CD14-positive monocyte (primary cell): ENCODE measurements at regions not wholly inside any gene's neighbourhood (a gene's known extent, or its start where the extent isn't known, plus 50 kb on each side); places are given as distances from the start of the nearest gene placed in this dataset.

Experiments used
- DNase-seq, 3 donors: peaks; one replicate each; pipeline ENCODE4 v3.0.0-alpha.2; 2011 to 2022
- H2AFZ ChIP-seq: 2 replicates; pipeline ENCODE4 v1.6.0; 2012; ENCODE audit warnings: mild to moderate bottlenecking, low read depth, low read length, inconsistent platforms; ENCODE audit not compliant: insufficient read depth, poor library complexity, severe bottlenecking
- H3K27ac ChIP-seq, 2 donors: 1 replicate in 1 of 2; 2 replicates in 1 of 2; pipeline ENCODE4 v1.5.1; 2012 to 2013; ENCODE audit warnings: low read length in 2 of 2, control low read depth in 1 of 2, inconsistent platforms in 1 of 2, low read depth in 1 of 2, mild to moderate bottlenecking in 1 of 2
- H3K27me3 ChIP-seq, 2 donors: one replicate each; pipeline versions ENCODE4 v1.6.0 to v1.6.1; 2011 to 2013; ENCODE audit warnings: low read length in 2 of 2; ENCODE audit not compliant: control insufficient read depth in 2 of 2, insufficient read depth in 2 of 2
- H3K36me3 ChIP-seq, 2 donors: replicated peaks in 1 of 2; 1 replicate in 1 of 2; 2 replicates in 1 of 2; pipeline versions ENCODE4 v1.5.1 to v1.6.1; 2012 to 2013; ENCODE audit warnings: low read length in 2 of 2, control low read depth in 1 of 2, inconsistent platforms in 1 of 2, mild to moderate bottlenecking in 1 of 2; ENCODE audit not compliant: insufficient read depth in 2 of 2, control insufficient read depth in 1 of 2
- H3K4me1 ChIP-seq, 2 donors: 1 replicate in 1 of 2; 2 replicates in 1 of 2; pipeline versions ENCODE4 v1.5.1 to v1.6.1; 2012 to 2013; ENCODE audit warnings: low read length in 2 of 2, control low read depth in 1 of 2, inconsistent platforms in 1 of 2, mild to moderate bottlenecking in 1 of 2, moderate library complexity in 1 of 2; ENCODE audit not compliant: insufficient read depth in 2 of 2, control insufficient read depth in 1 of 2
- H3K4me2 ChIP-seq: replicated peaks from 2 replicates; pipeline ENCODE3; 2012; ENCODE audit warnings: low read length, moderate library complexity, mild to moderate bottlenecking; ENCODE audit not compliant: poor library complexity, severe bottlenecking; ENCODE audit errors: extremely low read depth
- H3K4me3 ChIP-seq, 3 experiments: fragments of 200-600 bp in 1 of 3; sonication (generic) in 1 of 3; replicated peaks in 1 of 3; 1 replicate in 2 of 3; 2 replicates in 1 of 3; pipeline ENCODE4 v1.5.1; 2011 to 2013; ENCODE audit warnings: low read length in 3 of 3, mild to moderate bottlenecking in 3 of 3, control low read depth in 2 of 3, low read depth in 2 of 3, inconsistent platforms in 1 of 3, moderate library complexity in 1 of 3
- H3K79me2 ChIP-seq: 2 replicates; pipeline ENCODE4 v1.6.0; 2012; ENCODE audit warnings: mild to moderate bottlenecking, control low read depth, inconsistent platforms, low read length, moderate library complexity; ENCODE audit not compliant: insufficient read depth
- H3K9ac ChIP-seq: 2 replicates; pipeline ENCODE4 v1.6.0; 2017; ENCODE audit warnings: low read length, mild to moderate bottlenecking; ENCODE audit not compliant: insufficient read depth, poor library complexity, severe bottlenecking
- H3K9me3 ChIP-seq, 2 donors: replicated peaks in 1 of 2; 1 replicate in 1 of 2; 2 replicates in 1 of 2; pipeline versions ENCODE4 v1.5.1 to v1.6.1; 2012 to 2013; ENCODE audit warnings: low read length in 2 of 2, control low read depth in 1 of 2; ENCODE audit not compliant: control insufficient read depth in 1 of 2, insufficient read depth in 1 of 2
- H4K20me1 ChIP-seq: 2 replicates; pipeline ENCODE4 v1.6.0; 2012; ENCODE audit warnings: mild to moderate bottlenecking, low read length, control low read depth, moderate library complexity; ENCODE audit not compliant: insufficient read depth
- H3K27ac Mint-ChIP-seq, 7 donors: one replicate each; pipeline ENCODE4 v1.8.0; 2020; ENCODE audit warnings: mild to moderate bottlenecking in 7 of 7, mixed read lengths in 7 of 7, moderate library complexity in 6 of 7, inconsistent platforms in 2 of 7
- H3K27me3 Mint-ChIP-seq, 3 donors: one replicate each; pipeline ENCODE4 v1.8.0; 2021 to 2022; ENCODE audit warnings: low read depth in 3 of 3, mild to moderate bottlenecking in 3 of 3, mixed read lengths in 3 of 3, moderate library complexity in 3 of 3, inconsistent platforms in 1 of 3
- H3K36me3 Mint-ChIP-seq, 2 donors: one replicate each; pipeline ENCODE4 v1.8.0; 2020; ENCODE audit warnings: mixed read lengths in 2 of 2, inconsistent platforms in 1 of 2, mild to moderate bottlenecking in 1 of 2
- H3K4me1 Mint-ChIP-seq: one replicate; pipeline ENCODE4 v1.8.0; 2020; ENCODE audit warnings: mild to moderate bottlenecking, mixed read lengths
- H3K4me3 Mint-ChIP-seq, 2 donors: one replicate each; pipeline ENCODE4 v1.8.0; 2020; ENCODE audit warnings: mild to moderate bottlenecking in 2 of 2, mixed read lengths in 2 of 2, moderate library complexity in 1 of 2
- H3K9me3 Mint-ChIP-seq, 7 donors: one replicate each; pipeline ENCODE4 v1.8.0; 2020 to 2022; ENCODE audit warnings: mixed read lengths in 7 of 7, mild to moderate bottlenecking in 6 of 7, moderate library complexity in 6 of 7, inconsistent platforms in 2 of 7
- CTCF ChIP-seq: fragments of 200-600 bp; IDR thresholded peaks from one replicate; pipeline ENCODE4 v1.8.0; 2022; ENCODE audit warnings: antibody characterized with exemption, mild to moderate bottlenecking
- WGBS: methylation state at CpG from one replicate; pipeline ENCODE4 v1.1.5; 2013; ENCODE audit warnings: missing lambda C conversion rate; ENCODE audit not compliant: insufficient coverage; 5-methylcytosine and 5-hydroxymethylcytosine counted together
- intact Hi-C, 2 donors: fragments of 100-400 bp; cut with micrococcal nuclease; formaldehyde crosslinking; loops; one replicate each; pipeline versions ENCODE4 v1.15.0 to v1.15.1; 2023

DNA sequence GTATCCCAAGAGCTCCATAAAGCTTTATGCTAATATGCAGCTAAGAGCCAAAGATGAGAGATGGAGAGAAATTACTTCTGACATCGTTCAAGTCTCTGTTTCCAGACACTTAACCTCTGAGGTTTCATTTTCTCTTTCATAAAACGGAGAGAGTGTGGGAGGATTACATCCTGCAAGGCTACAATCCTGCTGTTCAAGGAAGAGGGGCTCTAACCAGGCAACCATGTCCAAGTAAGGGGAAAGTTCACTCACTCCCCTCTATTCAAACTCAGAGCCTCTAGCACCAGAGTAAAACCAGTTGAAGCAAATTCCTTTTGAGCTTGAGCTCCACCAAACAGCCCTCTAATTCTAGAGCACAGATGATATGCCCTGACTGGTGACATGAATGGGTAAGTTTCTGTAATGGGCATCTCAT is 397.4 kb downstream of the NPIPA8 start:
- no peak overlapping the region for H3K27ac ChIP-seq
- no CpG with 5 or more reads among the region's 2 CpGs for WGBS

GRCh38 chr16:17938546-17938945 is 398.0 kb downstream of the NPIPA8 start:
- H3K9me3 ChIP-seq = no peaks in the 10 kb centered on the region
- H3K9me3 Mint-ChIP-seq = peaks cover 0 to 5% (median 0%) of the 10 kb centered on the region in 7 donors
- peaks cover 1 to 6% (median 2%) of the 10 kb centered on the region in 3 donors for H3K27me3 Mint-ChIP-seq
- DNase-seq = no peak
- no peak overlapping the region for H3K27ac ChIP-seq
- H3K4me3 Mint-ChIP-seq = no peak overlapping the region
- no peak overlapping the region for H3K4me3 ChIP-seq
- no peaks in the 10 kb centered on the region for H3K79me2 ChIP-seq
- no peaks in the 10 kb centered on the region for H3K27me3 ChIP-seq
- no peak overlapping the region for H3K9ac ChIP-seq
- TF ChIP-seq CTCF = no peak
- H2AFZ ChIP-seq = no peak overlapping the region
- no peaks in the 10 kb centered on the region for H4K20me1 ChIP-seq
- no peaks in the 10 kb centered on the region for H3K4me1 ChIP-seq
- H3K36me3 Mint-ChIP-seq = no peaks in the 10 kb centered on the region
- H3K27ac Mint-ChIP-seq = no peak overlapping the region
- no peaks in the 10 kb centered on the region for H3K36me3 ChIP-seq
- no peak overlapping the region for H3K4me2 ChIP-seq
- WGBS = no CpG with 5 or more reads among the region's 3 CpGs
- no peaks in the 10 kb centered on the region for H3K4me1 Mint-ChIP-seq
- intact Hi-C loops = no loop called here

More for the DNA sequence above, 397.4 kb downstream of the NPIPA8 start:
- intact Hi-C loops = no loop called here
- Mint-ChIP-seq H3K4me1 (no peaks in the 10 kb centered on the region), H3K27ac (no peak overlapping the region), H3K4me3 (no peak overlapping the region), H3K9me3 (peaks cover 0 to 5% (median 0%) of the 10 kb centered on the region in 7 donors), H3K27me3 (peaks cover 1 to 6% (median 2%) of the 10 kb centered on the region in 3 donors), H3K36me3 (no peaks in the 10 kb centered on the region)
- no peak for DNase-seq
- no peaks in the 10 kb centered on the region for H3K4me1 ChIP-seq
- H3K9me3 ChIP-seq = no peaks in the 10 kb centered on the region
- no peaks in the 10 kb centered on the region for H3K79me2 ChIP-seq
- no peak overlapping the region for H3K9ac ChIP-seq
- H3K4me2 ChIP-seq = no peak overlapping the region
- H2AFZ ChIP-seq = no peak overlapping the region
- no peaks in the 10 kb centered on the region for H4K20me1 ChIP-seq
- TF ChIP-seq CTCF = no peak
- H3K27me3 ChIP-seq = no peaks in the 10 kb centered on the region
- no peak overlapping the region for H3K4me3 ChIP-seq
- no peaks in the 10 kb centered on the region for H3K36me3 ChIP-seq
